HEK293 (cell line): ENCODE measurements at regions not wholly inside any gene's neighbourhood (a gene's known extent, or its start where the extent isn't known, plus 50 kb on each side); places are given as distances from the start of the nearest gene placed in this dataset.

ENCODE experiments used
- CTCF ChIA-PET: fragments of 350-600 bp; formaldehyde crosslinking; extraction: SDS; loops from one replicate; lab custom pipeline; 2021; ENCODE audit warnings: antibody characterized with exemption; lab: Yijun Ruan, JAX
- POLR2A ChIA-PET: fragments of 300-600 bp; formaldehyde crosslinking; extraction: SDS; loops from one replicate; lab custom pipeline; 2020; ENCODE audit warnings: antibody characterized with exemption, inconsistent platforms; lab: Yijun Ruan, JAX
- H3K27ac ChIP-seq: fragments of 200-500 bp; sonication (Bioruptor generic); 2 replicates; pipeline ENCODE4 v1.5.1; 2014; ENCODE audit warnings: low read depth, low read length, control low read depth, inconsistent platforms; ENCODE audit errors: extremely low read depth
- H3K36me3 ChIP-seq, 2 experiments: fragments of 200-500 bp in 1 of 2; sonication (Bioruptor generic) in 1 of 2; 1 replicate in 1 of 2; 2 replicates in 1 of 2; pipeline ENCODE4 v1.5.1; 2014 to 2017; ENCODE audit warnings: inconsistent platforms in 2 of 2, low read length in 2 of 2; ENCODE audit not compliant: control insufficient read depth in 2 of 2, insufficient read depth in 1 of 2
- H3K4me1 ChIP-seq: fragments of 200-500 bp; sonication (Bioruptor generic); 2 replicates; pipeline ENCODE4 v1.5.1; 2014; ENCODE audit warnings: mild to moderate bottlenecking, low read length, inconsistent platforms; ENCODE audit not compliant: control insufficient read depth, insufficient read depth
- H3K4me3 ChIP-seq: 2 replicates; pipeline ENCODE4 v1.5.1; 2011; ENCODE audit warnings: low read depth, mild to moderate bottlenecking, control low read depth, low read length, moderate library complexity
- H3K9me3 ChIP-seq: fragments of 200-500 bp; sonication (Bioruptor generic); 2 replicates; pipeline ENCODE4 v1.5.1; 2014; ENCODE audit warnings: low read depth, low read length, inconsistent platforms; ENCODE audit not compliant: control insufficient read depth, insufficient read depth
- HOXA7 ChIP-seq: sonication (generic); formaldehyde crosslinking; IDR thresholded peaks from 2 replicates; pipeline ENCODE4 v1.8.1; 2022; ENCODE audit warnings: missing genetic modification reagents, borderline replicate concordance
- HOXD13 ChIP-seq: sonication (generic); formaldehyde crosslinking; IDR thresholded peaks from 2 replicates; pipeline ENCODE4 v1.8.0; 2022; ENCODE audit warnings: missing genetic modification reagents, borderline replicate concordance
- MZF1 ChIP-seq: fragments of 450-650 bp; formaldehyde crosslinking; IDR thresholded peaks from 2 replicates; pipeline ENCODE4 v1.5.1; 2017; ENCODE audit warnings: missing biosample characterization, missing genetic modification characterization, borderline replicate concordance
- REPIN1 ChIP-seq: fragments of 450-650 bp; formaldehyde crosslinking; IDR thresholded peaks from 2 replicates; pipeline ENCODE4 v1.5.1; 2017; ENCODE audit warnings: missing biosample characterization, missing genetic modification characterization, low read depth
- SETDB1 ChIP-seq: IDR thresholded peaks from one replicate; pipeline ENCODE4 v1.6.1; 2017; ENCODE audit warnings: mild to moderate bottlenecking, low read length, moderate library complexity, mixed read lengths; ENCODE audit not compliant: insufficient read length
- SP3 ChIP-seq: fragments of 450-650 bp; formaldehyde crosslinking; IDR thresholded peaks from 2 replicates; pipeline ENCODE4 v1.5.1; 2016; ENCODE audit warnings: missing biosample characterization, missing genetic modification characterization
- ZBTB17 ChIP-seq: fragments of 450-650 bp; formaldehyde crosslinking; IDR thresholded peaks from 2 replicates; pipeline ENCODE4 v1.5.1; 2016; ENCODE audit warnings: missing biosample characterization, missing genetic modification characterization
- ZBTB20 ChIP-seq: fragments of 450-650 bp; formaldehyde crosslinking; IDR thresholded peaks from 2 replicates; pipeline ENCODE4 v1.5.1; 2016; ENCODE audit warnings: missing biosample characterization, missing genetic modification characterization
- ZFHX2 ChIP-seq: fragments of 450-650 bp; formaldehyde crosslinking; conservative IDR thresholded peaks from 2 replicates; pipeline ENCODE4 v1.5.1; 2016; ENCODE audit warnings: missing biosample characterization, missing genetic modification characterization
- ZFP37 ChIP-seq: fragments of 450-650 bp; formaldehyde crosslinking; IDR thresholded peaks from 2 replicates; pipeline ENCODE4 v1.5.1; 2016; ENCODE audit warnings: missing biosample characterization, missing genetic modification characterization
- ZFP41 ChIP-seq: fragments of 450-650 bp; formaldehyde crosslinking; IDR thresholded peaks from 2 replicates; pipeline ENCODE4 v1.5.1; 2016; ENCODE audit warnings: missing biosample characterization, missing genetic modification characterization, borderline replicate concordance
- ZNF138 ChIP-seq: fragments of 450-650 bp; formaldehyde crosslinking; IDR thresholded peaks from 2 replicates; pipeline ENCODE4 v1.5.1; 2016; ENCODE audit warnings: missing biosample characterization, missing genetic modification characterization, borderline replicate concordance
- ZNF169 ChIP-seq: fragments of 450-650 bp; formaldehyde crosslinking; IDR thresholded peaks from 2 replicates; pipeline ENCODE4 v1.5.1; 2016; ENCODE audit warnings: missing biosample characterization, missing genetic modification characterization
- ZNF175 ChIP-seq: fragments of 450-650 bp; formaldehyde crosslinking; IDR thresholded peaks from 2 replicates; pipeline ENCODE4 v1.5.1; 2016; ENCODE audit warnings: missing biosample characterization, missing genetic modification characterization
- ZNF184 ChIP-seq: fragments of 450-650 bp; IDR thresholded peaks from 2 replicates; pipeline ENCODE4 v1.5.1; 2018; ENCODE audit warnings: missing biosample characterization, mild to moderate bottlenecking, missing genetic modification characterization
- ZNF223 ChIP-seq: fragments of 450-650 bp; formaldehyde crosslinking; IDR thresholded peaks from 2 replicates; pipeline ENCODE4 v1.5.1; 2016; ENCODE audit warnings: missing biosample characterization, missing genetic modification characterization
- ZNF394 ChIP-seq: fragments of 450-650 bp; formaldehyde crosslinking; IDR thresholded peaks from 2 replicates; pipeline ENCODE4 v1.5.1; 2016; ENCODE audit warnings: missing biosample characterization, missing genetic modification characterization, mild to moderate bottlenecking, moderate library complexity, borderline replicate concordance
- ZNF416 ChIP-seq: fragments of 450-650 bp; formaldehyde crosslinking; IDR thresholded peaks from 2 replicates; pipeline ENCODE4 v1.5.1; 2016; ENCODE audit warnings: missing biosample characterization, missing genetic modification characterization
- ZNF473 ChIP-seq: fragments of 450-650 bp; formaldehyde crosslinking; IDR thresholded peaks from 2 replicates; pipeline ENCODE4 v1.5.1; 2017; ENCODE audit warnings: missing biosample characterization, missing genetic modification characterization
- ZNF48 ChIP-seq: fragments of 450-650 bp; formaldehyde crosslinking; IDR thresholded peaks from 2 replicates; pipeline ENCODE4 v1.5.1; 2016; ENCODE audit warnings: missing biosample characterization, missing genetic modification characterization
- ZNF530 ChIP-seq: fragments of 450-650 bp; formaldehyde crosslinking; IDR thresholded peaks from 2 replicates; pipeline ENCODE4 v1.5.1; 2016; ENCODE audit warnings: low read depth, missing biosample characterization, missing genetic modification characterization
- ZNF555 ChIP-seq: fragments of 450-650 bp; formaldehyde crosslinking; conservative IDR thresholded peaks from 2 replicates; pipeline ENCODE4 v1.5.1; 2017; ENCODE audit warnings: missing biosample characterization, mild to moderate bottlenecking, missing genetic modification characterization, inconsistent platforms
- ZNF626 ChIP-seq: fragments of 450-650 bp; sonication (Bioruptor Pico); formaldehyde crosslinking; IDR thresholded peaks from 2 replicates; pipeline ENCODE4 v1.5.1; 2018; ENCODE audit warnings: missing biosample characterization, missing genetic modification characterization, inconsistent platforms
- TF ChIP-seq, protein P1 (sequence below): fragments of 450-650 bp; formaldehyde crosslinking; IDR thresholded peaks from 2 replicates; pipeline ENCODE4 v1.5.1; 2016; ENCODE audit warnings: missing biosample characterization, missing genetic modification characterization, borderline replicate concordance
- TF ChIP-seq, protein P2 (sequence below): fragments of 450-650 bp; formaldehyde crosslinking; IDR thresholded peaks from 2 replicates; pipeline ENCODE4 v1.5.1; 2017; ENCODE audit warnings: missing biosample characterization, missing genetic modification characterization
- TF ChIP-seq, protein P3 (sequence below): fragments of 450-650 bp; formaldehyde crosslinking; IDR thresholded peaks from 2 replicates; pipeline ENCODE4 v1.5.1; 2017; ENCODE audit warnings: missing biosample characterization, missing genetic modification characterization
- TF ChIP-seq, protein P4 (sequence below): fragments of 450-650 bp; formaldehyde crosslinking; IDR thresholded peaks from 2 replicates; pipeline ENCODE4 v1.5.1; 2016; ENCODE audit warnings: missing biosample characterization, missing genetic modification characterization
- TF ChIP-seq, protein P5 (sequence below): fragments of 450-650 bp; formaldehyde crosslinking; IDR thresholded peaks from 2 replicates; pipeline ENCODE4 v1.5.1; 2016; ENCODE audit warnings: missing biosample characterization, missing genetic modification characterization

DNA sequence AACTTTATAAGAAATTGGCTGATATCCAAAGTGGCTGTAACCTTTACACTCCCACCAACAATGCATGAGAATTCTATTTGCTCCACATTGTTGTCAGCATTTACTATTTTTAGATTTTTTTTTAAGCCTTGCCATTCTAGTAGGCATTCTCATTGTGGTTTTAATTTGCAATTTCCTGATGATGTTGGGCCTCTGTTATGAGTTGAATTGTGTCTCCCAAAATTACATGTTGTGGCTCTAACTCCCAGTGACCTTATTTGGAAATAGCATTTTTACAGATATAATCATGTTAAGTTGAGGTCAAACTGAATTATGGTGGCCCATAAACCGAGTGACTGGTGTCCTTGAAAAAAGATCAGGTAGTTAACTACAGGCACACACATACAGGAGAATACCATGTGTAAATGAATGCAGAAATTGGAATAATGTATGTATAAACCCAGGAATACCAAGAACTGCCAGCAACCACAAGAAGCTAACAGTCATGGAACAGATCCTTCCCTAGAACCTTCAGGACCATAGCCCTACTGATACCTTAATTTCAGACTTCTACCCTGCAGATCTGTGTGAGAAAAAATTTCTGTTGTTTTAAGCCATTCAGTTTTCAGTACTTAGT lies 348.8 kb upstream of the DAB1 start:
- Histone ChIP-seq H3K27ac (no peak overlapping the region), H3K4me1 (peaks cover 6% of the 10 kb centered on the region; the same call in 1 of the 2 replicates), H3K36me3 (no peaks in the 10 kb centered on the region), H3K4me3 (no peak overlapping the region), H3K9me3 (no peaks in the 10 kb centered on the region)
- ChIA-PET CTCF (interaction anchor here (0.7 kb wide), 1 partner anchor 47 kb away, joined by 4 read pairs; no protein-coding TSS in a partner anchor), POLR2A (no interaction called here)
- TF ChIP-seq, protein P1, sequence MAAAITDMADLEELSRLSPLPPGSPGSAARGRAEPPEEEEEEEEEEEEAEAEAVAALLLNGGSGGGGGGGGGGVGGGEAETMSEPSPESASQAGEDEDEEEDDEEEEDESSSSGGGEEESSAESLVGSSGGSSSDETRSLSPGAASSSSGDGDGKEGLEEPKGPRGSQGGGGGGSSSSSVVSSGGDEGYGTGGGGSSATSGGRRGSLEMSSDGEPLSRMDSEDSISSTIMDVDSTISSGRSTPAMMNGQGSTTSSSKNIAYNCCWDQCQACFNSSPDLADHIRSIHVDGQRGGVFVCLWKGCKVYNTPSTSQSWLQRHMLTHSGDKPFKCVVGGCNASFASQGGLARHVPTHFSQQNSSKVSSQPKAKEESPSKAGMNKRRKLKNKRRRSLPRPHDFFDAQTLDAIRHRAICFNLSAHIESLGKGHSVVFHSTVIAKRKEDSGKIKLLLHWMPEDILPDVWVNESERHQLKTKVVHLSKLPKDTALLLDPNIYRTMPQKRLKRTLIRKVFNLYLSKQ (tag by site-specific recombination): no peak
- TF ChIP-seq ZNF473: no peak
- no peak for TF ChIP-seq HOXD13 (CRISPR knock-in tag)
- no peak for TF ChIP-seq ZBTB20 (tag by site-specific recombination)
- TF ChIP-seq ZBTB17 (tag by site-specific recombination): no peak
- no peak for TF ChIP-seq ZNF169 (tag by site-specific recombination)
- TF ChIP-seq ZNF626 (tag by site-specific recombination): no peak
- no peak for TF ChIP-seq HOXA7 (CRISPR knock-in tag)
- TF ChIP-seq, protein P2, sequence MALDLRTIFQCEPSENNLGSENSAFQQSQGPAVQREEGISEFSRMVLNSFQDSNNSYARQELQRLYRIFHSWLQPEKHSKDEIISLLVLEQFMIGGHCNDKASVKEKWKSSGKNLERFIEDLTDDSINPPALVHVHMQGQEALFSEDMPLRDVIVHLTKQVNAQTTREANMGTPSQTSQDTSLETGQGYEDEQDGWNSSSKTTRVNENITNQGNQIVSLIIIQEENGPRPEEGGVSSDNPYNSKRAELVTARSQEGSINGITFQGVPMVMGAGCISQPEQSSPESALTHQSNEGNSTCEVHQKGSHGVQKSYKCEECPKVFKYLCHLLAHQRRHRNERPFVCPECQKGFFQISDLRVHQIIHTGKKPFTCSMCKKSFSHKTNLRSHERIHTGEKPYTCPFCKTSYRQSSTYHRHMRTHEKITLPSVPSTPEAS: no peak
- TF ChIP-seq ZNF223 (tag by site-specific recombination): no peak
- TF ChIP-seq ZFHX2 (tag by site-specific recombination): no peak
- no peak for TF ChIP-seq ZFP37
- TF ChIP-seq, protein P3, sequence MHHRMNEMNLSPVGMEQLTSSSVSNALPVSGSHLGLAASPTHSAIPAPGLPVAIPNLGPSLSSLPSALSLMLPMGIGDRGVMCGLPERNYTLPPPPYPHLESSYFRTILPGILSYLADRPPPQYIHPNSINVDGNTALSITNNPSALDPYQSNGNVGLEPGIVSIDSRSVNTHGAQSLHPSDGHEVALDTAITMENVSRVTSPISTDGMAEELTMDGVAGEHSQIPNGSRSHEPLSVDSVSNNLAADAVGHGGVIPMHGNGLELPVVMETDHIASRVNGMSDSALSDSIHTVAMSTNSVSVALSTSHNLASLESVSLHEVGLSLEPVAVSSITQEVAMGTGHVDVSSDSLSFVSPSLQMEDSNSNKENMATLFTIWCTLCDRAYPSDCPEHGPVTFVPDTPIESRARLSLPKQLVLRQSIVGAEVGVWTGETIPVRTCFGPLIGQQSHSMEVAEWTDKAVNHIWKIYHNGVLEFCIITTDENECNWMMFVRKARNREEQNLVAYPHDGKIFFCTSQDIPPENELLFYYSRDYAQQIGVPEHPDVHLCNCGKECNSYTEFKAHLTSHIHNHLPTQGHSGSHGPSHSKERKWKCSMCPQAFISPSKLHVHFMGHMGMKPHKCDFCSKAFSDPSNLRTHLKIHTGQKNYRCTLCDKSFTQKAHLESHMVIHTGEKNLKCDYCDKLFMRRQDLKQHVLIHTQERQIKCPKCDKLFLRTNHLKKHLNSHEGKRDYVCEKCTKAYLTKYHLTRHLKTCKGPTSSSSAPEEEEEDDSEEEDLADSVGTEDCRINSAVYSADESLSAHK: no peak
- no peak for TF ChIP-seq MZF1
- no peak for TF ChIP-seq ZNF555 (tag by site-specific recombination)

DNA sequence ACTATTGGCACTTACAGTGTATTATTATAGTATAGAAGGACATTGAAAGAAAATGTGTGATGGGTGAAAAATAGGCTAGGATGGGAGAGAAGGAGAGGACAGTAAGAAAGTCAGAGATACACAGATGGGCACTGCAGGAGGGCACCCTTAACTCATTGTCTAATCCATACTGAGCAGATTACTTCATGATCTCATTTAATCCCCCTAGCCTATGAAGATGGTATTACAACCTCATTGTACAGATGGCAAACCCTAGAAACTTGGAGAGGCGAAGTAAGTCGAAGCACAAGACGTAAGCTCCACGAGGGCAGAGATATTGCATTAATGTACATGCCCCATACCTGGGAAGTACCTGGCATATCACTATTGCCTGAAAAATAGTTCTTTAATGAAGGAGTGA lies 346.9 kb upstream of the DAB1 start:
- Histone ChIP-seq H3K4me1 (peaks cover 6% of the 10 kb centered on the region; the same call in 1 of the 2 replicates), H3K4me3 (no peak overlapping the region), H3K9me3 (no peaks in the 10 kb centered on the region), H3K27ac (no peak overlapping the region), H3K36me3 (no peaks in the 10 kb centered on the region)
- CTCF ChIA-PET: interaction anchor here (0.6 to 1.4 kb wide), 6 partner anchors 13 to 746 kb away, joined by 3 to 6 read pairs (median 4); no protein-coding TSS in a partner anchor
- POLR2A ChIA-PET: no interaction called here
- no peak for TF ChIP-seq SETDB1
- no peak for TF ChIP-seq ZNF175 (tag by site-specific recombination)
- TF ChIP-seq ZNF48: no peak
- no peak for TF ChIP-seq ZNF138 (tag by site-specific recombination)
- no peak for TF ChIP-seq ZNF394
- no peak for TF ChIP-seq ZNF530 (tag by site-specific recombination)
- no peak for TF ChIP-seq ZFHX2 (tag by site-specific recombination)
- TF ChIP-seq, protein P4, sequence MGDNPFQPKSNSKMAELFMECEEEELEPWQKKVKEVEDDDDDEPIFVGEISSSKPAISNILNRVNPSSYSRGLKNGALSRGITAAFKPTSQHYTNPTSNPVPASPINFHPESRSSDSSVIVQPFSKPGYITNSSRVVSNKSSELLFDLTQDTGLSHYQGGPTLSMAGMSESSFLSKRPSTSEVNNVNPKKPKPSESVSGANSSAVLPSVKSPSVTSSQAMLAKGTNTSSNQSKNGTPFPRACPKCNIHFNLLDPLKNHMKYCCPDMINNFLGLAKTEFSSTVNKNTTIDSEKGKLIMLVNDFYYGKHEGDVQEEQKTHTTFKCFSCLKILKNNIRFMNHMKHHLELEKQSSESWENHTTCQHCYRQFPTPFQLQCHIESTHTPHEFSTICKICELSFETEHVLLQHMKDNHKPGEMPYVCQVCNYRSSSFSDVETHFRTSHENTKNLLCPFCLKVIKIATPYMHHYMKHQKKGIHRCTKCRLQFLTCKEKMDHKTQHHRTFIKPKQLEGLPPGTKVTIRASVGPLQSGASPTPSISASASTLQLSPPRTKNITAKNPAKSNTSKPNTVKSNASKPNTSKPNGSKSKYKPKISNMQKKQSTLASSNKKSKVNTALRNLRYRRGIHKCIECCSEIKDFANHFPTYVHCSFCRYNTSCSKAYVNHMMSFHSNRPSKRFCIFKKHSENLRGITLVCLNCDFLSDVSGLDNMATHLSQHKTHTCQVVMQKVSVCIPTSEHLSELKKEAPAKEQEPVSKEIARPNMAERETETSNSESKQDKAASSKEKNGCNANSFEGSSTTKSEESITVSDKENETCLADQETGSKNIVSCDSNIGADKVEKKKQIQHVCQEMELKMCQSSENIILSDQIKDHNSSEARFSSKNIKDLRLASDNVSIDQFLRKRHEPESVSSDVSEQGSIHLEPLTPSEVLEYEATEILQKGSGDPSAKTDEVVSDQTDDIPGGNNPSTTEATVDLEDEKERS (tag by site-specific recombination): no peak
- no peak for TF ChIP-seq ZNF184 (tag by site-specific recombination)
- TF ChIP-seq REPIN1 (tag by site-specific recombination): no peak
- TF ChIP-seq ZFP41 (tag by site-specific recombination): no peak
- no peak for TF ChIP-seq SP3 (tag by site-specific recombination)
- TF ChIP-seq, protein P5, sequence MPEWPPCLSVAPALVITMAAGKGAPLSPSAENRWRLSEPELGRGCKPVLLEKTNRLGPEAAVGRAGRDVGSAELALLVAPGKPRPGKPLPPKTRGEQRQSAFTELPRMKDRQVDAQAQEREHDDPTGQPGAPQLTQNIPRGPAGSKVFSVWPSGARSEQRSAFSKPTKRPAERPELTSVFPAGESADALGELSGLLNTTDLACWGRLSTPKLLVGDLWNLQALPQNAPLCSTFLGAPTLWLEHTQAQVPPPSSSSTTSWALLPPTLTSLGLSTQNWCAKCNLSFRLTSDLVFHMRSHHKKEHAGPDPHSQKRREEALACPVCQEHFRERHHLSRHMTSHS (tag by site-specific recombination): no peak
- no peak for TF ChIP-seq ZNF416 (tag by site-specific recombination)
